HCT116 (cell line): ENCODE measurements at regions not wholly inside any gene's neighbourhood (a gene's known extent, or its start where the extent isn't known, plus 50 kb on each side); places are given as distances from the start of the nearest gene placed in this dataset.
"Not testable (repeated sequence)": the region's sequence is repeated elsewhere in the genome, so short reads cannot be mapped to it uniquely, and the experiment has no call there.

Source experiments
- ATAC-seq: fragments of 200-7000 bp; cut with Tn5 transposase; 2 replicates; pipeline ENCODE4 v1.9.1; 2020; ENCODE audit warnings: mild to moderate bottlenecking, moderate library complexity
- BruUV-seq: library from RNA; stranded (reverse); fragments of 400-500 nt; replicated peaks from 2 replicates; lab custom pipeline; 2021; lab: Mats Ljungman, UMichigan
- CTCF ChIA-PET: fragments of 300-600 bp; sonication (Branson Sonifier 250); formaldehyde crosslinking; loops from one replicate; lab custom pipeline; 2021; ENCODE audit warnings: antibody characterized with exemption; lab: Charles Lee
- POLR2A ChIA-PET: fragments of 300-600, 350-600 bp; sonication (Branson Sonifier 250); formaldehyde crosslinking; loops from one replicate; lab custom pipeline; 2021; ENCODE audit warnings: antibody characterized with exemption; lab: Charles Lee
- RAD21 ChIA-PET, 2 experiments: fragments of 300-600 bp; sonication (Branson Sonifier 250); formaldehyde crosslinking; loops; one replicate each; lab custom pipeline; 2023; ENCODE audit warnings: low total read pairs in 2 of 2; ENCODE audit not compliant: uncharacterized antibody in 2 of 2, unreplicated experiment in 2 of 2, low non-redundant PET in 1 of 2; lab: Charles Lee
- DNase-seq: peaks from one replicate; pipeline ENCODE4 v3.0.0-alpha.2; 2010; ENCODE audit warnings: low read depth, low spot score
- H2AFZ ChIP-seq: fragments of 200-600 bp; shearing (Covaris generic), sonication (generic); 2 replicates; pipeline ENCODE4 v1.6.1; 2017; ENCODE audit warnings: low read depth, mixed run types, mixed read lengths, antibody characterized with exemption, low read length; ENCODE audit not compliant: poor library complexity, severe bottlenecking
- H3K27ac ChIP-seq: 2 replicates; pipeline ENCODE4 v1.5.1; 2012; ENCODE audit warnings: low read depth, low read length
- H3K27me3 ChIP-seq: fragments of 200-600 bp; sonication (generic); 2 replicates; pipeline ENCODE4 v1.6.1; 2016; ENCODE audit warnings: mixed run types, low read length, mixed read lengths; ENCODE audit not compliant: insufficient read depth
- H3K36me3 ChIP-seq, 2 experiments: fragments of 200-500 bp in 1 of 2; fragments of 200-600 bp in 1 of 2; sonication (Bioruptor generic) in 1 of 2; sonication (generic) in 1 of 2; 2 replicates each; pipeline versions ENCODE4 v1.5.1 to v1.6.1; 2014 to 2016; ENCODE audit warnings: low read length in 2 of 2, inconsistent platforms in 1 of 2, mixed read lengths in 1 of 2, mixed run types in 1 of 2; ENCODE audit not compliant: insufficient read depth in 2 of 2, control insufficient read depth in 1 of 2
- H3K4me1 ChIP-seq, 2 experiments: fragments of 200-600 bp in 1 of 2; sonication (generic) in 1 of 2; 2 replicates each; pipeline versions ENCODE4 v1.5.1 to v1.6.1; 2012 to 2017; ENCODE audit warnings: low read length in 2 of 2, inconsistent platforms in 1 of 2, mild to moderate bottlenecking in 1 of 2, mixed read lengths in 1 of 2, mixed run types in 1 of 2, moderate library complexity in 1 of 2; ENCODE audit not compliant: insufficient read depth in 2 of 2, control insufficient read depth in 1 of 2
- H3K4me2 ChIP-seq: fragments of 200-600 bp; sonication (generic); 2 replicates; pipeline ENCODE4 v1.6.1; 2017; ENCODE audit warnings: mixed run types, low read length, mixed read lengths
- H3K4me3 ChIP-seq, 2 experiments: fragments of 200-600 bp in 1 of 2; sonication (generic) in 1 of 2; replicated peaks in 1 of 2; 2 replicates each; pipeline ENCODE4 v1.5.1; 2011 to 2016; ENCODE audit warnings: low read length in 2 of 2, control low read depth in 1 of 2, low read depth in 1 of 2, mild to moderate bottlenecking in 1 of 2, mixed read lengths in 1 of 2, mixed run types in 1 of 2
- H3K79me2 ChIP-seq: fragments of 200-600 bp; sonication (generic); 2 replicates; pipeline ENCODE4 v1.6.1; 2017; ENCODE audit warnings: mild to moderate bottlenecking, mixed run types, low read length, moderate library complexity, mixed read lengths; ENCODE audit not compliant: insufficient read depth
- H3K9ac ChIP-seq: fragments of 200-600 bp; sonication (generic); 2 replicates; pipeline ENCODE4 v1.6.1; 2016; ENCODE audit warnings: low read length, mixed read lengths
- H3K9me2 ChIP-seq: fragments of 200-600 bp; sonication (generic), shearing (Covaris generic); 2 replicates; pipeline ENCODE4 v1.6.1; 2017; ENCODE audit warnings: mixed run types, mild to moderate bottlenecking, moderate library complexity; ENCODE audit not compliant: insufficient read depth
- H3K9me3 ChIP-seq, 2 experiments: fragments of 200-500 bp in 1 of 2; fragments of 200-600 bp in 1 of 2; sonication (Bioruptor generic) in 1 of 2; sonication (generic) in 1 of 2; 2 replicates each; pipeline ENCODE4 v1.6.1; 2014 to 2017; ENCODE audit warnings: low read length in 2 of 2, mixed read lengths in 2 of 2, inconsistent platforms in 1 of 2, low read depth in 1 of 2, mild to moderate bottlenecking in 1 of 2, mixed run types in 1 of 2, moderate library complexity in 1 of 2; ENCODE audit not compliant: control insufficient read depth in 1 of 2, insufficient read depth in 1 of 2
- H4K20me1 ChIP-seq: fragments of 200-600 bp; sonication (generic), shearing (Covaris generic); 2 replicates; pipeline ENCODE4 v1.6.1; 2017; ENCODE audit warnings: mixed run types, mild to moderate bottlenecking, moderate library complexity; ENCODE audit not compliant: insufficient read depth
- FOSL1 ChIP-seq: IDR thresholded peaks from 2 replicates; pipeline ENCODE4 v1.6.1; 2012; ENCODE audit warnings: low read depth
- JUND ChIP-seq: IDR thresholded peaks from 2 replicates; pipeline ENCODE4 v1.6.1; 2012
- MAX ChIP-seq: IDR thresholded peaks from 2 replicates; pipeline ENCODE4 v1.6.1; 2012
- POLR2A ChIP-seq: IDR thresholded peaks from 2 replicates; pipeline ENCODE4 v1.7.0; 2011; ENCODE audit warnings: borderline replicate concordance; ENCODE audit not compliant: insufficient read depth, insufficient read length; ENCODE audit errors: extremely low read depth
- POLR2AphosphoS5 ChIP-seq: IDR thresholded peaks from 2 replicates; pipeline ENCODE4 v1.6.1; 2011; ENCODE audit warnings: mild to moderate bottlenecking, low read depth, low read length, moderate library complexity
- RAD21 ChIP-seq: IDR thresholded peaks from 2 replicates; pipeline ENCODE4 v1.6.1; 2012; ENCODE audit warnings: low read depth, mild to moderate bottlenecking
- REST ChIP-seq: IDR thresholded peaks from 2 replicates; pipeline ENCODE4 v1.6.1; 2012; ENCODE audit warnings: low read depth
- YY1 ChIP-seq: IDR thresholded peaks from 2 replicates; pipeline ENCODE4 v1.6.1; 2011; ENCODE audit warnings: low read length, low read depth, moderate library complexity, mild to moderate bottlenecking; ENCODE audit not compliant: insufficient replicate concordance; ENCODE audit errors: extremely low read depth
- ZBTB33 ChIP-seq: IDR thresholded peaks from 2 replicates; pipeline ENCODE4 v1.6.1; 2011; ENCODE audit warnings: mild to moderate bottlenecking, low read length, moderate library complexity; ENCODE audit not compliant: insufficient replicate concordance; ENCODE audit errors: extremely low read depth
- ZNF274 ChIP-seq: fragments of 200-500 bp; sonication (Bioruptor generic); IDR thresholded peaks from 2 replicates; pipeline ENCODE4 v1.6.1; 2014; ENCODE audit warnings: mild to moderate bottlenecking, low read depth, low read length, inconsistent platforms
- intact Hi-C: fragments of 100-400 bp; cut with micrococcal nuclease; formaldehyde crosslinking; loops from 2 replicates; pipeline ENCODE4 v1.10.0; 2022

- BruUV-seq: no TSS peak
- Histone ChIP-seq H3K9ac (no peak overlapping the region), H4K20me1 (no peaks in the 10 kb centered on the region), H3K36me3 (no peaks in the 10 kb centered on the region), H3K4me3 (no peak overlapping the region), H3K4me1 (peaks cover 0 to 12% of the 10 kb centered on the region in 2 experiments; a peak in 2 of 4 replicates), H3K4me2 (peak overlapping the region; percentile 24; the same call in 1 of the 2 replicates), H3K79me2 (no peaks in the 10 kb centered on the region), H3K27me3 (no peaks in the 10 kb centered on the region), H3K9me3 (no peaks in the 10 kb centered on the region), H3K27ac (no peak overlapping the region), H2AFZ (no peak overlapping the region), H3K9me2 (no peaks in the 10 kb centered on the region)
- POLR2A ChIA-PET: no interaction called here
- ATAC-seq (no peak), DNase-seq (no peak)
- intact Hi-C loops: no loop called here
- RAD21 ChIA-PET: no interaction called here
- TF ChIP-seq POLR2A (no peak), REST (no peak), ZNF274 (no peak), YY1 (no peak), RAD21 (no peak), ZBTB33 (no peak), POLR2AphosphoS5 (no peak), JUND (no peak), MAX (no peak), FOSL1 (no peak)
- CTCF ChIA-PET: no interaction called here
Observed at GRCh38 chr12:78293059-78293686, 462.5 kb downstream of the NAV3 start.

- H4K20me1 ChIP-seq, POLR2A ChIA-PET, RAD21 ChIA-PET, H3K9ac ChIP-seq, H3K4me3 ChIP-seq, ATAC-seq, H3K27ac ChIP-seq, H3K4me1 ChIP-seq, H3K9me3 ChIP-seq, H3K9me2 ChIP-seq, H3K36me3 ChIP-seq, BruUV-seq, CTCF ChIA-PET, H3K27me3 ChIP-seq, intact Hi-C loops, DNase-seq, H3K79me2 ChIP-seq: not testable (repeated sequence)
- H2AFZ ChIP-seq: peak overlapping the region; percentile 1
- 0 out of 2 replicates have a peak overlapping the region, but pooled peaks have one; percentile 20 for H3K4me2 ChIP-seq
Observed at GRCh38 chr12:78301282-78301681, 470.6 kb downstream of the NAV3 start.
